ENCODE measurements at regions not wholly inside any gene's neighbourhood (a gene's known extent, or its start where the extent isn't known, plus 50 kb on each side); places are given as distances from the start of the nearest gene placed in this dataset.

DNA sequence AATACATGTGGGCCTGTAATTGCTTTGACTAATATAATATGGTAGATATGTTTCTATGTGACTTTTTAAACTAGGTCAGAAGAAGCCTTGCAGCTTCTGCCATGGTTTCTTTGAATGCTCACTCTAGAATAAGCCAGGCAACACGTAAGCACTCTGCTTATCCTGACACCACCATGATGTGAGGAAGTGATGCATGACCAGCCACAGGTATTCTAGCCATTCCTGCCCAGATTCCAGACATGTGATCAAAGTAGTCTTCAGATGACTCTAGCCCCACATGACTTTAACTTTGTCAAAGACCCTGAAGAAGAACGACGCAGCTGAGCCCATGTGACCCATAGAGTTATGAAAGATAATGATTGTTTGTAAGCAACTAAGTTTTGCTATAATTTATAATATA, 276.1 kb upstream of the NCAM1 start:
- TF ChIP-seq, protein P1, sequence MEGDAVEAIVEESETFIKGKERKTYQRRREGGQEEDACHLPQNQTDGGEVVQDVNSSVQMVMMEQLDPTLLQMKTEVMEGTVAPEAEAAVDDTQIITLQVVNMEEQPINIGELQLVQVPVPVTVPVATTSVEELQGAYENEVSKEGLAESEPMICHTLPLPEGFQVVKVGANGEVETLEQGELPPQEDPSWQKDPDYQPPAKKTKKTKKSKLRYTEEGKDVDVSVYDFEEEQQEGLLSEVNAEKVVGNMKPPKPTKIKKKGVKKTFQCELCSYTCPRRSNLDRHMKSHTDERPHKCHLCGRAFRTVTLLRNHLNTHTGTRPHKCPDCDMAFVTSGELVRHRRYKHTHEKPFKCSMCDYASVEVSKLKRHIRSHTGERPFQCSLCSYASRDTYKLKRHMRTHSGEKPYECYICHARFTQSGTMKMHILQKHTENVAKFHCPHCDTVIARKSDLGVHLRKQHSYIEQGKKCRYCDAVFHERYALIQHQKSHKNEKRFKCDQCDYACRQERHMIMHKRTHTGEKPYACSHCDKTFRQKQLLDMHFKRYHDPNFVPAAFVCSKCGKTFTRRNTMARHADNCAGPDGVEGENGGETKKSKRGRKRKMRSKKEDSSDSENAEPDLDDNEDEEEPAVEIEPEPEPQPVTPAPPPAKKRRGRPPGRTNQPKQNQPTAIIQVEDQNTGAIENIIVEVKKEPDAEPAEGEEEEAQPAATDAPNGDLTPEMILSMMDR (IDR thresholded peaks at IDR 0.05; ENCODE audit: insufficient read depth, low read depth, low read length, missing control alignments): no peak
- DNase-seq (ENCODE audit: low read depth): no peak
- H3K4me3 ChIP-seq (ENCODE audit: low read depth, low read length): no peak overlapping the region

GRCh38 chr11:112689851-112690250, 271.4 kb upstream of the NCAM1 start:
- DNase-seq (ENCODE audit: low read depth): no peak
- no peak overlapping the region for H3K4me3 ChIP-seq (ENCODE audit: low read depth, low read length)
- TF ChIP-seq, protein P1 (IDR thresholded peaks at IDR 0.05; ENCODE audit: insufficient read depth, low read depth, low read length, missing control alignments): no peak

- DNase-seq (ENCODE audit: low read depth): no peak
Measured at GRCh38 chr11:112693781-112694180, 267.4 kb upstream of the NCAM1 start.

DNA sequence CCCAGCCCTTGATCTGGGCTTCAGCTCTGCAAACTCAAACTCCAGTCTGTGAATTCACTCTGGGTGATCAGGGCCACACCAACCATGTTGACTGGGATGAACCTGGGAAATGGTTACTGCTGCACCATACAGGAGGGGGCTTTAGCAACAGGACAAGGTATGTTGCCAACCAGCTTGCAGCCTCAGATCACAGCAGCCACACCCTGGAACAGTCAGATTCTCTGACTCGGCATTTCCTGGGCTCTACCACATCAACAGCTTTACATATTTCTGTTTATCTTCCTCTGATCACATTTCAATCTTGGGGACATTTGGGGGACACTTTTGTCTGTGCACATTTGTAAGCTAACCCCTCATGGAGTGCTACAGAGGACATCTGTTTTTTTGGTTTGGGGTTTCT, 267.0 kb upstream of the NCAM1 start:
- no peak for DNase-seq (ENCODE audit: low read depth)
- no peak overlapping the region for H3K4me3 ChIP-seq (ENCODE audit: low read depth, low read length)
- TF ChIP-seq, protein P1 (IDR thresholded peaks at IDR 0.05; ENCODE audit: insufficient read depth, low read depth, low read length, missing control alignments): no peak

More at GRCh38 chr11:112693781-112694180, 267.4 kb upstream of the NCAM1 start:
- TF ChIP-seq, protein P1 (IDR thresholded peaks at IDR 0.05; ENCODE audit: insufficient read depth, low read depth, low read length, missing control alignments): no peak
- no peak overlapping the region for H3K4me3 ChIP-seq (ENCODE audit: low read depth, low read length)

DNA sequence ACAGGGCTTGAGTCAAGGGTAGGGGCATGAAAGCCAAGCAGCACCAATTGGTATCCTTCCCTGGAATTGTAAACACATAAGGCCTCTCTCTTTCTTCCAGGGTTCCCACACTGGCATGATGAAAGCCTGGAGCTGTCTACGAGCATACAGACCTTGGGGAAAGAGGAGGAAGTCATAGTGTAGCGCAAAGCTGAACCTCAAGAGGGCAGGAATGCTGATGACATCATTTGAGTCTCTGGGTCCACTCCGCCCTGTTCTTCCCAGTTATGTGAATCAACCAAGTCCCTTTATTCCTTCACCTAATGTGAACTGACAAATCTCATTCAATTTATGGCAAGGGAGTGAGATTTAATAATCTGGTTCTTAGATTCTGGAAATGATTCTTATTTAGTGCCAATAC, 266.4 kb upstream of the NCAM1 start:
- TF ChIP-seq, protein P1 (IDR thresholded peaks at IDR 0.05; ENCODE audit: insufficient read depth, low read depth, low read length, missing control alignments): no peak
- no peak overlapping the region for H3K4me3 ChIP-seq (ENCODE audit: low read depth, low read length)
- DNase-seq (ENCODE audit: low read depth): no peak

DNA sequence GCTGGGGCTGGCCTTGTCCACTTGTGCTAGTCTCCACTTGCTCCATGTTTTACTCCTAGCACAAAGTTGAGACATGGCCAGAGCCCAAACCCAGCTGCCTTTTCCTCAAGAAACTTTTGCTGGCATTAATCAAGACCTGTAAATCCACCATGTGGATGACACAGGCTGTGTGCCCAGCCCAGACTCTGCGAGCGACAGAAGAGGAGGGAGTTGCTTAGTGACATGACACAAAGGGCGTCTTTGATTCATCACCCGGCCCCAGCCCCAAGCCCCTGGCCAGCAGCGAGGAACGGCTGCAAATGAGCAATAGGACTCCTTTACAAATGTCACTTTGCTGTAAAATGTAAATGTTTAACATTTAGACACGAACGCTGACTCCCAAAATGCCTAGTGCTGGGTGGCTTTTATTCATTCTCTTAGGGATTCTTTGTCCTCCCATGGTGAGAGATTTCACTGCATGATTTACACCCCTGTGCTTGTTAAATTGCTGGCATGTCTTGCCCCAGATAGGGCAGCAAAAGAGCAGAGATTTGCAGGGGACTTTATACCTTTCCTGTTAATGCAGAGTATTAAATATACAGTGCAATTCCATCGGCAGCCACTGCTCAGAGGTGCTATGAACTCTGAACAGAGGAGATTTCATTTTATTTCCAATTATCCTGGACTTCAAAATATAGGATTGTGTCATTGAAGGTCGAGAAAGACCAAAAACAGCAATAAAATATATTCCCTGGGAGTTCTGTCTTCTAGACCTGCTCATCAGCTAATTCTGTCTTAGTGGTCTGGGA, 263.6 kb upstream of the NCAM1 start:
- DNase-seq (ENCODE audit: low read depth): no peak
- TF ChIP-seq, protein P1 (IDR thresholded peaks at IDR 0.05; ENCODE audit: insufficient read depth, low read depth, low read length, missing control alignments): peak; percentile 3
- H3K4me3 ChIP-seq (ENCODE audit: low read depth, low read length): no peak overlapping the region

- TF ChIP-seq, protein P1 (IDR thresholded peaks at IDR 0.05; ENCODE audit: insufficient read depth, low read depth, low read length, missing control alignments): no peak
- DNase-seq (ENCODE audit: low read depth): no peak
- no peak overlapping the region for H3K4me3 ChIP-seq (ENCODE audit: low read depth, low read length)
Measured at GRCh38 chr11:112705148-112705547, 256.1 kb upstream of the NCAM1 start.
